Epithelial cell of proximal tubule (primary cell): ENCODE measurements at regions not wholly inside any gene's neighbourhood (a gene's known extent, or its start where the extent isn't known, plus 50 kb on each side); places are given as distances from the start of the nearest gene placed in this dataset.

Experiments
- DNase-seq: peaks from one replicate; pipeline ENCODE4 v3.0.0-alpha.2; 2011; ENCODE audit warnings: low read depth
- H3K4me3 ChIP-seq: 2 replicates; pipeline ENCODE4 v1.5.1; 2011; ENCODE audit warnings: low read depth, mild to moderate bottlenecking, low read length
- CTCF ChIP-seq: conservative IDR thresholded peaks from 2 replicates; pipeline ENCODE4 v1.5.1; 2012; ENCODE audit warnings: low read depth, mild to moderate bottlenecking, low read length

- TF ChIP-seq CTCF, result no peak
- DNase-seq, result no peak
- H3K4me3 ChIP-seq, result no peak overlapping the region
These were observed 61.2 kb upstream of the CBLN2 start for GRCh38 chr18:72605376-72605775.

- TF ChIP-seq CTCF, result no peak
- no peak overlapping the region for H3K4me3 ChIP-seq
- DNase-seq, result no peak
These were observed 57.8 kb upstream of the CBLN2 start for GRCh38 chr18:72601944-72602343.

GRCh38 chr18:72601481-72601880 lies 57.3 kb upstream of the CBLN2 start:
- no peak for DNase-seq
- H3K4me3 ChIP-seq, result no peak overlapping the region
- TF ChIP-seq CTCF, result no peak
